Calu3 (cell line): ENCODE measurements at regions not wholly inside any gene's neighbourhood (a gene's known extent, or its start where the extent isn't known, plus 50 kb on each side); places are given as distances from the start of the nearest gene placed in this dataset.

Experiments
- BruUV-seq: library from RNA; stranded (reverse); fragments of 400-500 nt; replicated peaks from 2 replicates; lab custom pipeline; 2021; lab: Mats Ljungman, UMichigan
- CTCF ChIA-PET: fragments of 300-600 bp; sonication (Branson Sonifier 250); formaldehyde crosslinking; loops from one replicate; lab custom pipeline; 2022; ENCODE audit warnings: antibody characterized with exemption; lab: Charles Lee
- DNase-seq: peaks from one replicate; pipeline ENCODE4 v3.0.0; 2022
- H3K27ac Mint-ChIP-seq: one replicate; pipeline ENCODE4 v1.8.0; 2022; ENCODE audit warnings: mixed read lengths; ENCODE audit not compliant: unreplicated experiment
- H3K27me3 Mint-ChIP-seq: one replicate; pipeline ENCODE4 v1.8.0; 2022; ENCODE audit warnings: mixed read lengths; ENCODE audit not compliant: unreplicated experiment
- H3K36me3 Mint-ChIP-seq: one replicate; pipeline ENCODE4 v1.8.0; 2022; ENCODE audit warnings: mild to moderate bottlenecking, moderate library complexity, mixed read lengths; ENCODE audit not compliant: insufficient read depth, unreplicated experiment
- H3K4me1 Mint-ChIP-seq: one replicate; pipeline ENCODE4 v1.8.0; 2022; ENCODE audit warnings: mild to moderate bottlenecking, low read depth, mixed read lengths; ENCODE audit not compliant: unreplicated experiment
- H3K4me3 Mint-ChIP-seq: one replicate; pipeline ENCODE4 v1.8.0; 2022; ENCODE audit warnings: mild to moderate bottlenecking, low read depth, moderate library complexity, mixed read lengths; ENCODE audit not compliant: unreplicated experiment
- H3K9me3 Mint-ChIP-seq: one replicate; pipeline ENCODE4 v1.8.0; 2022; ENCODE audit warnings: low read depth, mixed read lengths; ENCODE audit not compliant: unreplicated experiment
- CTCF ChIP-seq: fragments of 200-600 bp; IDR thresholded peaks from one replicate; pipeline ENCODE4 v1.8.0; 2022; ENCODE audit warnings: antibody characterized with exemption; ENCODE audit not compliant: unreplicated experiment
- intact Hi-C: fragments of 100-400 bp; cut with micrococcal nuclease; formaldehyde crosslinking; loops from one replicate; pipeline ENCODE4 v1.10.0; 2022; ENCODE audit not compliant: unreplicated experiment

- H3K36me3 Mint-ChIP-seq: no peaks in the 10 kb centered on the region
- no peaks in the 10 kb centered on the region for H3K27me3 Mint-ChIP-seq
- no peaks in the 10 kb centered on the region for H3K9me3 Mint-ChIP-seq
- no peak overlapping the region for H3K4me3 Mint-ChIP-seq
- CTCF ChIA-PET: interaction anchor here (0.6 kb wide), 1 partner anchor 107 kb away, joined by 3 read pairs; no protein-coding TSS in a partner anchor
- no peak overlapping the region for H3K27ac Mint-ChIP-seq
- no peaks in the 10 kb centered on the region for H3K4me1 Mint-ChIP-seq
- intact Hi-C loops: no loop called here
- DNase-seq: no peak
- no peak for TF ChIP-seq CTCF
- BruUV-seq: no TSS peak
Measured at GRCh38 chr3:181839039-181839915, 127.6 kb downstream of the SOX2 start.

GRCh38 chr3:181839916-181840297, 128.2 kb downstream of the SOX2 start:
- Mint-ChIP-seq H3K4me3 (no peak overlapping the region), H3K4me1 (no peaks in the 10 kb centered on the region), H3K36me3 (no peaks in the 10 kb centered on the region), H3K9me3 (no peaks in the 10 kb centered on the region), H3K27ac (no peak overlapping the region), H3K27me3 (no peaks in the 10 kb centered on the region)
- CTCF ChIA-PET: interaction anchor here (0.6 kb wide), 1 partner anchor 106 kb away, joined by 3 read pairs; no protein-coding TSS in a partner anchor
- DNase-seq: no peak
- no TSS peak for BruUV-seq
- no peak for TF ChIP-seq CTCF
- intact Hi-C loops: no loop called here

GRCh38 chr3:181844211-181844610, 132.5 kb downstream of the SOX2 start:
- Mint-ChIP-seq H3K4me1 (peaks cover 3% of the 10 kb centered on the region), H3K9me3 (no peaks in the 10 kb centered on the region), H3K4me3 (no peak overlapping the region), H3K27ac (no peak overlapping the region), H3K27me3 (no peaks in the 10 kb centered on the region), H3K36me3 (no peaks in the 10 kb centered on the region)
- TF ChIP-seq CTCF: no peak
- BruUV-seq: no TSS peak
- intact Hi-C loops: no loop called here
- no peak for DNase-seq
- CTCF ChIA-PET: interaction anchor here (0.7 to 0.8 kb wide), 2 partner anchors 54 to 358 kb away, joined by 3 to 4 read pairs; no protein-coding TSS in a partner anchor

- TF ChIP-seq CTCF: no peak
- H3K27ac Mint-ChIP-seq: no peak overlapping the region
- CTCF ChIA-PET: interaction anchor here (0.9 kb wide), 1 partner anchor 13 kb away, joined by 3 read pairs; no protein-coding TSS in a partner anchor
- peaks cover 28% of the 10 kb centered on the region for H3K4me1 Mint-ChIP-seq
- no peak overlapping the region for H3K4me3 Mint-ChIP-seq
- intact Hi-C loops: no loop called here
- no peaks in the 10 kb centered on the region for H3K36me3 Mint-ChIP-seq
- DNase-seq: no peak
- no TSS peak for BruUV-seq
- H3K9me3 Mint-ChIP-seq: no peaks in the 10 kb centered on the region
- no peaks in the 10 kb centered on the region for H3K27me3 Mint-ChIP-seq
Measured at GRCh38 chr3:181847276-181847675, 135.6 kb downstream of the SOX2 start.
